Stimulated activated CD4-positive, alpha-beta T cell treated with anti-CD3 and anti-CD28 coated beads, Interleukin-1b, Interleukin-23, amount 100 ng/mL, for 48 hours (primary cell): ENCODE measurements at regions not wholly inside any gene's neighbourhood (a gene's known extent, or its start where the extent isn't known, plus 50 kb on each side); places are given as distances from the start of the nearest gene placed in this dataset.
"Not testable (repeated sequence)": the region's sequence is repeated elsewhere in the genome, so short reads cannot be mapped to it uniquely, and the experiment has no call there.

Experiments
- DNase-seq: peaks from one replicate; pipeline ENCODE4 v3.0.0-alpha.2; 2020

- DNase-seq = no peak
Observed at GRCh38 chr5:10921160-10921559, 160.1 kb upstream of the DAP start.

GRCh38 chr5:10920400-10920799 lies 159.4 kb upstream of the DAP start:
- no peak for DNase-seq

GRCh38 chr5:10914741-10915480 lies 153.9 kb upstream of the DAP start:
- DNase-seq = no peak

- no peak for DNase-seq
Observed at GRCh38 chr5:10913841-10914240, 152.8 kb upstream of the DAP start.

GRCh38 chr5:10913181-10913810 lies 152.3 kb upstream of the DAP start:
- DNase-seq = no peak

- no peak for DNase-seq
Observed at GRCh38 chr5:10912435-10912834, 151.4 kb upstream of the DAP start.

- no peak for DNase-seq
Observed at GRCh38 chr5:10910261-10910660, 149.2 kb upstream of the DAP start.

- no peak for DNase-seq
Observed at GRCh38 chr5:10904862-10905432, 143.9 kb upstream of the DAP start.

- DNase-seq = no peak
Observed at GRCh38 chr5:10903786-10904560, 142.9 kb upstream of the DAP start.

- DNase-seq = no peak
Observed at GRCh38 chr5:10902145-10902544, 141.1 kb upstream of the DAP start.

GRCh38 chr5:10898514-10898913 lies 137.5 kb upstream of the DAP start:
- DNase-seq = no peak

- no peak for DNase-seq
Observed at GRCh38 chr5:10896016-10896415, 135.0 kb upstream of the DAP start.

GRCh38 chr5:10894445-10895054 lies 133.5 kb upstream of the DAP start:
- no peak for DNase-seq

GRCh38 chr5:10892911-10893215 lies 131.8 kb upstream of the DAP start:
- DNase-seq = no peak

- no peak for DNase-seq
Observed at GRCh38 chr5:10892147-10892910, 131.3 kb upstream of the DAP start.

- no peak for DNase-seq
Observed at GRCh38 chr5:10891193-10891592, 130.2 kb upstream of the DAP start.

- DNase-seq = no peak
Observed at GRCh38 chr5:10886497-10886896, 125.5 kb upstream of the DAP start.

GRCh38 chr5:10885026-10885425 lies 124.0 kb upstream of the DAP start:
- DNase-seq = no peak

GRCh38 chr5:10883945-10884344 lies 122.9 kb upstream of the DAP start:
- DNase-seq = not testable (repeated sequence)

- DNase-seq = no peak
Observed at GRCh38 chr5:10880934-10881333, 119.9 kb upstream of the DAP start.

- DNase-seq = not testable (repeated sequence)
Observed at GRCh38 chr5:10876996-10877395, 116.0 kb upstream of the DAP start.

GRCh38 chr5:10876006-10876744 lies 115.1 kb upstream of the DAP start:
- no peak for DNase-seq
